GM12865 (cell line): ENCODE measurements at regions not wholly inside any gene's neighbourhood (a gene's known extent, or its start where the extent isn't known, plus 50 kb on each side); places are given as distances from the start of the nearest gene placed in this dataset.
"Not testable (repeated sequence)": the region's sequence is repeated elsewhere in the genome, so short reads cannot be mapped to it uniquely, and the experiment has no call there.

ENCODE experiments used
- DNase-seq: peaks from one replicate; pipeline ENCODE4 v3.0.0; 2010; ENCODE audit warnings: low read depth
- H3K4me3 ChIP-seq: 2 replicates; pipeline ENCODE4 v1.5.1; 2011; ENCODE audit warnings: mild to moderate bottlenecking, low read depth, low read length, control low read depth
- CTCF ChIP-seq: IDR thresholded peaks from 2 replicates; pipeline ENCODE4 v1.5.1; 2011; ENCODE audit warnings: low read length, control low read depth, low read depth, inconsistent platforms; ENCODE audit not compliant: insufficient read depth; ENCODE audit errors: missing control alignments

GRCh38 chr12:114064497-114064896 is 98.4 kb upstream of the RBM19 start:
- no peak for DNase-seq
- TF ChIP-seq CTCF: no peak
- H3K4me3 ChIP-seq: no peak overlapping the region

GRCh38 chr12:114064034-114064433 is 97.9 kb upstream of the RBM19 start:
- not testable (repeated sequence) for H3K4me3 ChIP-seq, DNase-seq

- no peak for TF ChIP-seq CTCF
- no peak for DNase-seq
- H3K4me3 ChIP-seq: no peak overlapping the region
Measured at GRCh38 chr12:114063435-114063834, 97.3 kb upstream of the RBM19 start.

- not testable (repeated sequence) for H3K4me3 ChIP-seq
Measured at GRCh38 chr12:114056351-114056750, 90.2 kb upstream of the RBM19 start.

GRCh38 chr12:114054982-114055381 is 88.9 kb upstream of the RBM19 start:
- H3K4me3 ChIP-seq: no peak overlapping the region
- no peak for DNase-seq
- no peak for TF ChIP-seq CTCF

More at GRCh38 chr12:114056351-114056750, 90.2 kb upstream of the RBM19 start:
- DNase-seq: not testable (repeated sequence)

- TF ChIP-seq CTCF: no peak
- no peak for DNase-seq
- no peak overlapping the region for H3K4me3 ChIP-seq
Measured at GRCh38 chr12:114046236-114046998, 80.3 kb upstream of the RBM19 start.

- TF ChIP-seq CTCF: no peak
- no peak overlapping the region for H3K4me3 ChIP-seq
- DNase-seq: no peak
Measured at GRCh38 chr12:114045349-114045748, 79.2 kb upstream of the RBM19 start.

- DNase-seq: no peak
- no peak for TF ChIP-seq CTCF
- H3K4me3 ChIP-seq: no peak overlapping the region
Measured at GRCh38 chr12:114041590-114041989, 75.5 kb upstream of the RBM19 start.
